GM12892 (cell line): ENCODE measurements at regions not wholly inside any gene's neighbourhood (a gene's known extent, or its start where the extent isn't known, plus 50 kb on each side); places are given as distances from the start of the nearest gene placed in this dataset.

Source experiments
- POLR2AphosphoS5 ChIP-seq: IDR thresholded peaks from 2 replicates; pipeline ENCODE4 v1.6.1; 2011; ENCODE audit warnings: low read depth, low read length, control low read depth
- TAF1 ChIP-seq: IDR thresholded peaks from 2 replicates; pipeline ENCODE4 v1.6.1; 2011; ENCODE audit warnings: low read depth, mild to moderate bottlenecking, control low read depth, low read length, borderline replicate concordance

DNA sequence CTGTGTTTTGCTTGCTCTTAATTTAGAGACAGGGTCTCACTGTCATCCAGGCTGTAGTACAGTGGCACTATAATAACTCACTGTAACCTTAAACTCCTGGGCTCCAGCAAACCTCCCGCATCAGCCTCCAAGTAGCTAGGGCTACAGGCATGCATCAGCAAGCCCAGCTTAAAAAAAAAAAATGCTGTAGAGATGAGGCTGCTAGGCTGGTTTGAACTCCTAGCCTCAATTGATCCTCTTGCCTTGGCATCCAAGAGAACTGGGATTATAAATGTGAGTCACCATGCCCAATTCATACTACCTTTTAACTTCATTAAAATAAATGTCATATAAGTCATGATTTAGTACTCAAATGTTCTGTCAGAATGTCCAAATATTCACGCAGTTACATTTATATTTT is 2195.7 kb upstream of the C9orf72 start:
- TF ChIP-seq TAF1 (no peak), POLR2AphosphoS5 (no peak)
